ENCODE measurements at regions not wholly inside any gene's neighbourhood (a gene's known extent, or its start where the extent isn't known, plus 50 kb on each side); places are given as distances from the start of the nearest gene placed in this dataset.

- no peak for DNase-seq
These were observed 140.5 kb downstream of the TOMM20 start for GRCh38 chr1:234988155-234988517.

GRCh38 chr1:234987415-234988154 is 141.1 kb downstream of the TOMM20 start:
- peak; percentile 62 for DNase-seq

- DNase-seq = no peak
These were observed 141.8 kb downstream of the TOMM20 start for GRCh38 chr1:234986750-234987414.

- DNase-seq = no peak
These were observed 142.9 kb downstream of the TOMM20 start for GRCh38 chr1:234985516-234986294.

GRCh38 chr1:234985007-234985370 is 143.6 kb downstream of the TOMM20 start:
- DNase-seq = no peak

GRCh38 chr1:234983564-234984238 is 144.9 kb downstream of the TOMM20 start:
- no peak for DNase-seq

GRCh38 chr1:234981758-234982157 is 146.9 kb downstream of the TOMM20 start:
- no peak for DNase-seq

- DNase-seq = peak; percentile 89
These were observed 147.8 kb downstream of the TOMM20 start for GRCh38 chr1:234980645-234981396.

- DNase-seq = no peak
These were observed 148.4 kb downstream of the TOMM20 start for GRCh38 chr1:234980291-234980644.

GRCh38 chr1:234979296-234980279 is 149.0 kb downstream of the TOMM20 start:
- no peak for DNase-seq

GRCh38 chr1:234978397-234979295 is 150.0 kb downstream of the TOMM20 start:
- peak; percentile 60 for DNase-seq

GRCh38 chr1:234977875-234978396 is 150.7 kb downstream of the TOMM20 start:
- no peak for DNase-seq

GRCh38 chr1:234976861-234977680 is 151.6 kb downstream of the TOMM20 start:
- DNase-seq = no peak

GRCh38 chr1:234975941-234976860 is 152.4 kb downstream of the TOMM20 start:
- no peak for DNase-seq

GRCh38 chr1:234975122-234975940 is 153.3 kb downstream of the TOMM20 start:
- no peak for DNase-seq

GRCh38 chr1:234973426-234974250 is 155.0 kb downstream of the TOMM20 start:
- no peak for DNase-seq

All from stimulated activated CD4-positive, alpha-beta T cell treated with anti-CD3 and anti-CD28 coated beads, Interleukin-15, amount 100 ng/mL, for 24 hours (primary cell).